ENCODE measurements at regions not wholly inside any gene's neighbourhood (a gene's known extent, or its start where the extent isn't known, plus 50 kb on each side); places are given as distances from the start of the nearest gene placed in this dataset.

- TF ChIP-seq CTCF (IDR thresholded peaks at IDR 0.05) (no peak), POLR2A (IDR thresholded peaks at IDR 0.05) (no peak)
Measured at GRCh38 chr9:36780186-36780585, 207.5 kb downstream of the MELK start.
